ENCODE measurements at regions not wholly inside any gene's neighbourhood (a gene's known extent, or its start where the extent isn't known, plus 50 kb on each side); places are given as distances from the start of the nearest gene placed in this dataset.

- DNase-seq (ENCODE audit: extremely low read depth in 1 of 11, low read depth in 9 of 11, low spot score in 4 of 11): no peak
Observed at GRCh38 chr14:29166507-29166906, 399.9 kb downstream of the FOXG1 start.

GRCh38 chr14:29168149-29168548, 401.6 kb downstream of the FOXG1 start:
- DNase-seq (ENCODE audit: extremely low read depth in 1 of 11, low read depth in 9 of 11, low spot score in 4 of 11): no peak

GRCh38 chr14:29169408-29169807, 402.8 kb downstream of the FOXG1 start:
- no peak for DNase-seq (ENCODE audit: extremely low read depth in 1 of 11, low read depth in 9 of 11, low spot score in 4 of 11)

- DNase-seq (ENCODE audit: extremely low read depth in 1 of 11, low read depth in 9 of 11, low spot score in 4 of 11): no peak
Observed at GRCh38 chr14:29175706-29176105, 409.1 kb downstream of the FOXG1 start.

- no peak for DNase-seq (ENCODE audit: extremely low read depth in 1 of 11, low read depth in 9 of 11, low spot score in 4 of 11)
Observed at GRCh38 chr14:29176876-29177275, 410.3 kb downstream of the FOXG1 start.

- no peak for DNase-seq (ENCODE audit: extremely low read depth in 1 of 11, low read depth in 9 of 11, low spot score in 4 of 11)
Observed at GRCh38 chr14:29178971-29179370, 412.4 kb downstream of the FOXG1 start.

DNA sequence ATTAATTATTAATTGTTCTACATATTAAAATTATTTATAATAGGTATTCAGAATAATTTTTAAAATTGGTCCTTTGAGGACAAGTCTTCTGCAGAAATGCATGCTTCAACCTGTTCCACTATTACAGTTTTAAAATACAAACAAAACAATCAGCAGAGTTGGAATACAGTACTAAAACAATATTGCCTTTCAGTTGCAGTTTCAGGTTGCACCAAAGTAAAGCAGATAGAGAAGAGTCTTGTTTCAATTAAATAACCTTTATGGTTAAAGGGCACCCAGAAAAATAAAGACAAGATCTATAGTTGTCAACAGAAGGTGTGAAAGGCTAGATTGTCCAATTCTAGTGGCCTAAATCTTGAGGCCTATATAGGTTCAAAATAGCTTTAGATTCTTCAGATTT, 424.5 kb downstream of the FOXG1 start:
- DNase-seq (ENCODE audit: extremely low read depth in 1 of 11, low read depth in 9 of 11, low spot score in 4 of 11): no peak

DNA sequence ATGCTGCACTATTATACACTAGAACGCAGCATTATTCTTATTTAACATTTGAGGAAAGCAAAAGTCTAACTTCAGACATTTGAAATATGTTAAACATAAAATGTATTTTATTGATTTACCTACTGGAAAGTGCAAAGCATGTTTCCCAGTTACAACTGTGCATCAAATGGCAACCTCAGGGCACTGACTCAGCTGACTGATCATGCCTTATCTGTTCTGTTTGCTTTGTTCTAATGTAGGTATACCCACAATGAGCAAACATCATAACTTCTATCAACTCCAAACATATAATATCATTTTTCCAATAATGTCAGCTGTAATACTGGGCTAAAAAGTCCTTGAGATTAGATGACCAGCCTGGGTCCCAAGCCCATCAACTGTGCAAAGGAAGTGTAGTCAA, 431.0 kb downstream of the FOXG1 start:
- DNase-seq (ENCODE audit: extremely low read depth in 1 of 11, low read depth in 9 of 11, low spot score in 4 of 11): no peak

GRCh38 chr14:29205658-29206057, 439.1 kb downstream of the FOXG1 start:
- no peak for DNase-seq (ENCODE audit: extremely low read depth in 1 of 11, low read depth in 9 of 11, low spot score in 4 of 11)

DNA sequence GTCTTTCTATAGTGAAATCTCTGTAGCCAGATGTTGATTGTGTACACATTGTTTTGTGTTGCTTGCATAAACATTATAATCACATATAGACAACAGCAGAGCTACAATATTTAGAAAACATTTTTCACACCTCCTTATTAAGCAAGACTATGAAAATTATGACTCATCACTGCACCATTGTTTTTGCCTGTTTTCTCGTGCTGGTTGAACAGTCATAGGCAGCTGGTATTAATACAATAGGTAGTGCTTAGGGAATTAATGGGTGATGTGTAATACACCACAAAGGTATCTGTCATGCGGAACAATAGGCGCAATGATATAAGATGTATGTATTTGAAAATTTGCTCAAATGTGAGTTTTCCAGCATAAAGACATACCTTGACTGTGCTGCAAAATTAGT, 449.3 kb downstream of the FOXG1 start:
- no peak for DNase-seq (ENCODE audit: extremely low read depth in 1 of 11, low read depth in 9 of 11, low spot score in 4 of 11)

DNA sequence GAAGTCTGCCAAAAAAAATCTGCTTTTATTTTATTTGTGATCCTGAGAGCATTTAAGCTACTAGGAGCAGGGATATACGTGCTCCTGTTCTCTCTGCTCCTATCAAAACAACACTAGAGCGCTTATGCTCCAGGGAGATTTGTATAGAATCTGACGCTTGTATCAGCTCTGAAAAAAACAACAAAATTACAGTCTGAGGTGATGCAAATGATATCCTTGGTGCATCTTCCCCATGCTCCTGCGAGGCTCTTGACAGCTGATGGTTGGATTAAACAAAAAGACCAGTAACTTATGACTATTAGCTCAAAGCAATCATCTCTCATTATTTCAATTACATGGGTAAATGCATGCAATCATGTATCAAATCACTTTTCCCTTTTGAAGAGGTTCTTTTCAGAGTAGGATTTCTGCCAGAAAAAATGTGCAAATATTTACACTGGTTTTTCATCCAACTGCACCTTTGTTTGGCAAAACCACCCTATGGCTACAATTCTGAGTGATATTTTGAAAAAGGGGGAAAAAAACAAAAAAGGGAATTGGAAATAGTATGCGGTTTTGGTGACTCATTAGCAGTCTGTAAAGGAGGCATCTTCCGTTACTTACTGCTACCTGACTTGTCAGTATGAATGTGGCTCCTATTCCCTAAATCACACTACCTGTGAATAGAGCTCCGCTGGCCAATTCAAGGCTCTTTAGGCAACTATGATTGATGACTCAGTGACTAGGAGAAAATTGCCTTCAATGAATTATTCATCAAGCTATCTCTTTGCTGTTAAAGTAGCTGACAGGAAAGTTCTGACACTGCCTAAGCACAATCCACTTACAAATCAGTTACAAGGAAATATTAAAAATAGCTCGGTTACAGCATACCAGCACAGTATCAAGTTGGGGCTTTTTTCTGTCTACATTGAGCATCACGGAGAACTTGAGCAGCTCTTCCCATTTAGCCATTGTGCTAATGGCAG, 450.0 kb downstream of the FOXG1 start:
- DNase-seq (ENCODE audit: extremely low read depth in 1 of 11, low read depth in 9 of 11, low spot score in 4 of 11): no peak

GRCh38 chr14:29217813-29218450, 451.3 kb downstream of the FOXG1 start:
- no peak for DNase-seq (ENCODE audit: extremely low read depth in 1 of 11, low read depth in 9 of 11, low spot score in 4 of 11)

DNA sequence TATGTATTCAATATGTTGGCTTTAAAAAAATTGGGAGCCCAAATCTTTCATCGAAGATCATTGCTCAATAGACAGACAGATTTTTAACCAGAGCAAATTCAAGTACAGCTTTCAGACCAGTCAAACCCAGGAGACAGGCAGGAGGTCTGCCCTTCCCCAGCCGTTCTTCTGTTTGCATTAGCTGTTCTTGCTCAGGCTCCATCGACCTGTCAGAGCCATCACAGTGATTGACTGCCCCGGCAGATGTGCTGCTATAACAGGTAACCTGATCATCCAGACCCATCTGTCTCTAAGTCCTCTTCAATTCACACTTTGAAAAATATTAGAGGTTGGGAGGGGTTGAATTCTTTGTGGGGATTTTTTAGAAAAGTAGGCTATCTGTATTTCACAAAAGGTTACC, 453.5 kb downstream of the FOXG1 start:
- DNase-seq (ENCODE audit: extremely low read depth in 1 of 11, low read depth in 9 of 11, low spot score in 4 of 11): peak in 1 of 11 donors; percentile 5

- DNase-seq (ENCODE audit: extremely low read depth in 1 of 11, low read depth in 9 of 11, low spot score in 4 of 11): no peak
Observed at GRCh38 chr14:29220566-29220965, 454.0 kb downstream of the FOXG1 start.

- no peak for DNase-seq (ENCODE audit: extremely low read depth in 1 of 11, low read depth in 9 of 11, low spot score in 4 of 11)
Observed at GRCh38 chr14:29222006-29222405, 455.4 kb downstream of the FOXG1 start.

- DNase-seq (ENCODE audit: extremely low read depth in 1 of 11, low read depth in 9 of 11, low spot score in 4 of 11): peak in 3 of 11 donors; percentile 2 to 9 (median 7)
Observed at GRCh38 chr14:29222671-29223268, 456.2 kb downstream of the FOXG1 start.

- DNase-seq (ENCODE audit: extremely low read depth in 1 of 11, low read depth in 9 of 11, low spot score in 4 of 11): no peak
Observed at GRCh38 chr14:29223947-29224346, 457.4 kb downstream of the FOXG1 start.

DNA sequence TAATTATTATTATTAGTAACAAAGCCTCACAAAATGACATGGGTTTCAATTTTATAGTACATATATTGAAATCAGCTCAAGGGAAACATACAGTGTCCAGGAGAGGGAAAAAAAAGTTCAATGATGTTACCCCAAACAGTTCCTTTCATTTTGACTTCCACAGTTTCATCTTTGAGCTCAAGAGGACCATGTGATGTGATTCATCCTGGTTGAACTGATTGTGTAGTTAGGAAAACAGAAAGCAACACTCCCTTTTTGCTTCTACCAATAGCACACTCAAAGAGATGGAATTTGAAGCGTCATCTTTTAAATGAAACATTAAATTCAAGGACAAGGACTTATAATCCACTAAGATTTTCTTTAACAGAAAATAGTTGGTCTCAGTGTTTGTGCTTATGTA, 461.0 kb downstream of the FOXG1 start:
- DNase-seq (ENCODE audit: extremely low read depth in 1 of 11, low read depth in 9 of 11, low spot score in 4 of 11): no peak

- no peak for DNase-seq (ENCODE audit: extremely low read depth in 1 of 11, low read depth in 9 of 11, low spot score in 4 of 11)
Observed at GRCh38 chr14:29232153-29232552, 465.6 kb downstream of the FOXG1 start.

GRCh38 chr14:29232711-29233110, 466.1 kb downstream of the FOXG1 start:
- DNase-seq (ENCODE audit: extremely low read depth in 1 of 11, low read depth in 9 of 11, low spot score in 4 of 11): no peak
